ENCODE measurements at regions not wholly inside any gene's neighbourhood (a gene's known extent, or its start where the extent isn't known, plus 50 kb on each side); places are given as distances from the start of the nearest gene placed in this dataset.

DNA sequence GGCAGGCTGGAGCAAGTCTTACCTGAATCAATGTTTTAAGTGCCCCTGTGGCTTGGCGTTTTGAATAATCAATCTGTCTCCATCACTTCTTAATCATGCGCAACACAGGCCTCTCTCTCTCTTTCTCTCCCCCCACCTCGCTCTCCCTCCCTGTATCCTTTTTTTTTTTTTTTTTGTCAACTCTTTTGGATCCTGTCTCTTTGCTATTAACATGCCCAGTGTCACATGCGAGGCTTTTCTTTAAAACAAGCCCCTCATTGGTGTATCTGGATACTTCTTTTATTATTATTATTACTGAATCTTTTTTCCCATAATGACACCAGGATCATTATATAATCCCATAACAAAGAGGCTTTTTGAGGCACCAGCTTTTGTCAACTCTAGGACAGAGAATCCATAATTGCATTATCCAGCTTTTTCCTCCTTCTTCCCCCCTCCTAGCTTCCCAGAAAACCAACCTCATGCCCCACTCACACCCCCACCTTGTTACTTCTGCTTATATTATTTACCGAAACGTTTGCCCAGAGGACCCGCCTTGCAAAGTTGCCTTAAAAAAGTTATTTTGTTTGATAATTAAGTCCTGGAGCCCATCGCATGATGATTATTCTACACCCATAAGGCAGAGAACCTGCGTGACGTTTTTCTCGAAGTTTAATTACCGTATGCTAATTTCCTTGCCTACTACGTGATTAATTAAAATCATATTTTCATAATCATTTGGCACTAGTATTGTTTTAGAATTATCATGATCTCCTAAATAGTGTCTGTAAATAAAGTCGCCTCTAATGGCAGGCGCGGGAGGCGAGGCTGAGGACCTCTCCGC lies 148.1 kb upstream of the ZNF536 start:
- Histone ChIP-seq H3K4me3 (ENCODE audit: insufficient read depth, low read depth, low read length) (no peak overlapping the region), H3K36me3 (ENCODE audit: control insufficient read depth, insufficient read depth, low read length) (no peaks in the 10 kb centered on the region), H3K9me3 (ENCODE audit: control insufficient read depth, low read length) (no peaks in the 10 kb centered on the region), H3K4me1 (ENCODE audit: control insufficient read depth, insufficient read depth, low read length) (peaks cover 14% of the 10 kb centered on the region), H3K27ac (ENCODE audit: insufficient read depth, low read depth, low read length, poor library complexity, severe bottlenecking) (no peak overlapping the region), H3K27me3 (ENCODE audit: control insufficient read depth, insufficient read depth, low read length, poor library complexity, severe bottlenecking) (peaks cover 80% of the 10 kb centered on the region)
- WGBS, 2 experiments: 9 to 11% methylated on average over 16 to 17 of the region's 18 CpGs

DNA sequence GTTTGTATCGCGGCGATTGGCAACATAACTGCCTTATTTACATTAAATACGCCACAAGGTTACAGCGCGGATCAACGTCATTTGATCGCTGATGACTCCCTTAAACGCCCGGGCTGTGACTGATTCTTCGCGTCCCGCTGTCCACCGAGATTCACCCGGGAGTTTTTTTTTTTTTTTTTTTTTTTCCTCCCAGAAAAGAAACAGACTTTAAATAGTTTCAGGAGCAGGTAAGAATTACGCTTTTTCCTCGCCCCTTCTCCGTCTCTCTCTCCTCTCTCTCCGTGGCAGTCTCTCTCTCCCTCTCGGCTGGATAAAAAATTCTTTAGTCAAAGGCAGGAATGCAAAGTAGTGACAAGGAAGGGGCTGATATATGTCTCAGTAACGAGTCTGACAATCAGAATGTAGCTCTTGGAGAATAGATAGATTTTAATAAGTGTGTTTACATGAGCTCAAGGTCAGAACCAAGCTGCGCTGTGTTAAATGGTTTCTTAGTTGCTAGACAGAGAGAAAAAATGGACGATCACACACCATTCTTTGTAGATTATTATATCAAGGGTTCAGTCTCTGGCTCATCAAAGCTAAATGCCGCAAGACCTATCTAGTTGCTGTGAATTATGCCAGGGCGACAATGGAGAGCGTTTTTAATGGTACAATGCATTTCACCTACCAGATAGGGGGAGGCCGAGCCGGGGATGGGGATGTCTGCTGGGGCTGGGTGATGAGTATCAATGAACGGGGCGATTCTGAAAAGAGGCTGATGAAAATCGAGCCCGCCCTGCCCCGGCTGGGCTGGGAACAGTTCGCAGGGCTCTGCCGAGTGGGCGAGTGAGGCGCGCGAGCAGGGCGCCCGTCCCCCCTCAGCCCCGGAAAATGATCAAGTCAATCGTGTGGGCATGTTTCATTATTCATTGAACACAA lies 147.2 kb upstream of the ZNF536 start:
- no peaks in the 10 kb centered on the region for H3K9me3 ChIP-seq (ENCODE audit: control insufficient read depth, low read length)
- H3K27ac ChIP-seq (ENCODE audit: insufficient read depth, low read depth, low read length, poor library complexity, severe bottlenecking): no peak overlapping the region
- peaks cover 14% of the 10 kb centered on the region for H3K4me1 ChIP-seq (ENCODE audit: control insufficient read depth, insufficient read depth, low read length)
- H3K36me3 ChIP-seq (ENCODE audit: control insufficient read depth, insufficient read depth, low read length): no peaks in the 10 kb centered on the region
- H3K27me3 ChIP-seq (ENCODE audit: control insufficient read depth, insufficient read depth, low read length, poor library complexity, severe bottlenecking): peaks cover 89% of the 10 kb centered on the region
- 2 to 3% methylated on average over 43 of the region's 43 CpGs for WGBS, 2 experiments
- peak overlapping the region; percentile 22 for H3K4me3 ChIP-seq (ENCODE audit: insufficient read depth, low read depth, low read length)

DNA sequence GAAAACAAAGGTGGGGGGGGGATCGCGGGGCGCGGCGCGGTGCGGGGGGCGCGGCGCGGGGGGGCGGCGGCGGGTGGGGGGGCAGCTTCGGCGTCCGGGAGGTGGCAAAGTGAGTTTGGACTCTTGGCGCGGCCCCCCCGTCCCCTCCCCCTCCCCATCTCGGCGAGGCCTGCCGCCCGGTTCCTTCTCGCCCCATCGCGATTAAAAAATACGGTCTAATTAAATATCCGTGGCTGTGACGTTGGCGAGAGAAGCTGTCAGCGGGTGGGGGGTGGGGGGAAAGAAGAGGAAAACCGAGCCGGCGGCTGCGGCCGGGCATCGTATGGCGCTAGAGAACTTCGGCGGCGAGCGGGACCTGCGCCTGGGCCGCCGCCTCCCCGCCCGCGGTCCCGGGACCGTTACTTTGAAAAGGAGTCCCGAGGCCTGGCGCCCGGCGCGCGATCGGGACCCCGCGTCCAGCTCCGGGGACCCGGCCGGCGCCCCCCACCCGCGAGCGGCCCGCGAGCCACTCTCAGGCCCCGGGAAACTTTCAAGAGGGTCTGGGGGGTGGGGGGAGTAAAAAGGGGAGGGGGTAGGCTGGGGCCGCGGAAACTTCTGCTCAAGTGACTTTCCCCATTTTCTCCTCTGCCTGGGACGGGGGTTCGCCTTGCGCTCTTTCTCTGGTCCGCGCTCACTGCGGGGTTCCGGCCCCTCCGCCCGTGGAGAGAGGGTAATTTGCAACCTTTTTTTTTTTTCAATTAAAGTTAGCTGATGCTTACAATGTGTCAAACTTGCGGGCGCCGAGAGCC lies 146.3 kb upstream of the ZNF536 start:
- 0% methylated on average over 76 to 84 of the region's 84 CpGs for WGBS, 2 experiments
- no peaks in the 10 kb centered on the region for H3K36me3 ChIP-seq (ENCODE audit: control insufficient read depth, insufficient read depth, low read length)
- H3K9me3 ChIP-seq (ENCODE audit: control insufficient read depth, low read length): no peaks in the 10 kb centered on the region
- H3K27me3 ChIP-seq (ENCODE audit: control insufficient read depth, insufficient read depth, low read length, poor library complexity, severe bottlenecking): peaks cover 98% of the 10 kb centered on the region
- peak overlapping the region; percentile 35 for H3K4me3 ChIP-seq (ENCODE audit: insufficient read depth, low read depth, low read length)
- H3K4me1 ChIP-seq (ENCODE audit: control insufficient read depth, insufficient read depth, low read length): peaks cover 14% of the 10 kb centered on the region
- no peak overlapping the region for H3K27ac ChIP-seq (ENCODE audit: insufficient read depth, low read depth, low read length, poor library complexity, severe bottlenecking)

- peaks cover 14% of the 10 kb centered on the region for H3K4me1 ChIP-seq (ENCODE audit: control insufficient read depth, insufficient read depth, low read length)
- H3K36me3 ChIP-seq (ENCODE audit: control insufficient read depth, insufficient read depth, low read length): no peaks in the 10 kb centered on the region
- peaks cover 99% of the 10 kb centered on the region for H3K27me3 ChIP-seq (ENCODE audit: control insufficient read depth, insufficient read depth, low read length, poor library complexity, severe bottlenecking)
- no peaks in the 10 kb centered on the region for H3K9me3 ChIP-seq (ENCODE audit: control insufficient read depth, low read length)
- WGBS, 2 experiments: 2 to 3% methylated on average over 29 of the region's 29 CpGs
- H3K27ac ChIP-seq (ENCODE audit: insufficient read depth, low read depth, low read length, poor library complexity, severe bottlenecking): no peak overlapping the region
- H3K4me3 ChIP-seq (ENCODE audit: insufficient read depth, low read depth, low read length): peak overlapping the region; percentile 35
These were observed 145.6 kb upstream of the ZNF536 start for GRCh38 chr19:30226464-30227011.

DNA sequence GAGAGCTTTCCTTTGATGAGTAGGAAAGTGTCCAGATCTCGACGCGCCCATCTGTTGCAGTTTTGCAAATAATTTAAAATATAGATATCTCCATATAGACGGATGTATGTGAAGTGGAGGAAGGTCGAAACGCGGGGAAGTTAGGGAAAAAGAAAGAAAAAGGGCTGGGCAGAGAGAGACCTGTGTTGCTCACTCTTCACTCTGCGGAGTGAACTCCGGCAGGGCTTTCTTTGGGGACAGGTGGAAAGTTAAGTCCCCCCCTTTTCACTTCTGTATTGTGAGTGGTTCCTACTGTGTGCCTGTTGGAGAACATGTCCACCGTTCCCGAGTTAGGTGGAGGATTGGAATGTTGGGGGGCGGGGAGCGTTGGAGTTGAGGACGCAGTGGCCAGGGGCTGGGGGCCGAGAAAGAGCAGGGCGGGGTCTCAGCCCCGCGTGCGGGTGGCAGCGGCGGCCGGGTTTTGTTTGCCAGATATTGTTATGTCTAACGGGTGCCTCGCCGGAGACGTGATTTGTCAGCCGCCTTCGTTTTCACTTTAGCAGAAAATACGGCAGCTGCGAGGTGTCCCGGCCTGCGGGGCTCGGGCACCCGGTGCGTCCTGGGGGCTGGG lies 145.1 kb upstream of the ZNF536 start:
- peaks cover 98% of the 10 kb centered on the region for H3K27me3 ChIP-seq (ENCODE audit: control insufficient read depth, insufficient read depth, low read length, poor library complexity, severe bottlenecking)
- H3K4me3 ChIP-seq (ENCODE audit: insufficient read depth, low read depth, low read length): peak overlapping the region; percentile 41
- H3K4me1 ChIP-seq (ENCODE audit: control insufficient read depth, insufficient read depth, low read length): peaks cover 14% of the 10 kb centered on the region
- no peaks in the 10 kb centered on the region for H3K9me3 ChIP-seq (ENCODE audit: control insufficient read depth, low read length)
- 0 to 1% methylated on average over 32 to 34 of the region's 35 CpGs for WGBS, 2 experiments
- H3K36me3 ChIP-seq (ENCODE audit: control insufficient read depth, insufficient read depth, low read length): no peaks in the 10 kb centered on the region
- no peak overlapping the region for H3K27ac ChIP-seq (ENCODE audit: insufficient read depth, low read depth, low read length, poor library complexity, severe bottlenecking)

DNA sequence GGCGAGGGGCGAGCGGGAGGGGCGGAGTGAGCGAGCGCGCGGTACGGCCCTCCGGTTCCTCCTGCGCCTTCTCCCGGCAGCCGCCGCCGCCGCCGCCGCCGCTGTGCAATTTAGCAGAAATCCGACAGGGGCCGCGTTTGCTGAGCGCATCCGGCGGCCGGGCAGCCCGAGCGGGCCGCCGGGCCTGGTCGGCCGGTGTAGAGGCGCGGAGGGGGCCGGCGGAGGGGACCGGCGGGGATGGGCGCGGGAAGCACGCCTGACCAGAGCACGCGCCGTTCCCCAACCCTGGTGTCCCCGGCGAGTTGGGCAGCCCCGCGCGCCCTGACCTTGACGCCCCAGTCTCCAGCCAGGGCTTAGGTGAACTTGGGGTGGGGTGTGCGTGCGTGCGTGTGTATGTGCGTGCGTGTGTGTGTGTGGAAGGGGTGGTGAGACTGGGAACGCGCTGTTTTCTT lies 144.5 kb upstream of the ZNF536 start:
- Histone ChIP-seq H3K9me3 (ENCODE audit: control insufficient read depth, low read length) (no peaks in the 10 kb centered on the region), H3K27ac (ENCODE audit: insufficient read depth, low read depth, low read length, poor library complexity, severe bottlenecking) (no peak overlapping the region), H3K36me3 (ENCODE audit: control insufficient read depth, insufficient read depth, low read length) (no peaks in the 10 kb centered on the region), H3K4me3 (ENCODE audit: insufficient read depth, low read depth, low read length) (peak overlapping the region; percentile 41), H3K27me3 (ENCODE audit: control insufficient read depth, insufficient read depth, low read length, poor library complexity, severe bottlenecking) (peaks cover 92% of the 10 kb centered on the region), H3K4me1 (ENCODE audit: control insufficient read depth, insufficient read depth, low read length) (peaks cover 14% of the 10 kb centered on the region)
- WGBS, 2 experiments: 1% methylated on average over 57 of the region's 57 CpGs

GRCh38 chr19:30228113-30228834 lies 143.9 kb upstream of the ZNF536 start:
- 0 to 1% methylated on average over 60 to 62 of the region's 62 CpGs for WGBS, 2 experiments
- H3K36me3 ChIP-seq (ENCODE audit: control insufficient read depth, insufficient read depth, low read length): no peaks in the 10 kb centered on the region
- no peaks in the 10 kb centered on the region for H3K9me3 ChIP-seq (ENCODE audit: control insufficient read depth, low read length)
- peaks cover 14% of the 10 kb centered on the region for H3K4me1 ChIP-seq (ENCODE audit: control insufficient read depth, insufficient read depth, low read length)
- peaks cover 86% of the 10 kb centered on the region for H3K27me3 ChIP-seq (ENCODE audit: control insufficient read depth, insufficient read depth, low read length, poor library complexity, severe bottlenecking)
- H3K4me3 ChIP-seq (ENCODE audit: insufficient read depth, low read depth, low read length): peak overlapping the region; percentile 41
- no peak overlapping the region for H3K27ac ChIP-seq (ENCODE audit: insufficient read depth, low read depth, low read length, poor library complexity, severe bottlenecking)

DNA sequence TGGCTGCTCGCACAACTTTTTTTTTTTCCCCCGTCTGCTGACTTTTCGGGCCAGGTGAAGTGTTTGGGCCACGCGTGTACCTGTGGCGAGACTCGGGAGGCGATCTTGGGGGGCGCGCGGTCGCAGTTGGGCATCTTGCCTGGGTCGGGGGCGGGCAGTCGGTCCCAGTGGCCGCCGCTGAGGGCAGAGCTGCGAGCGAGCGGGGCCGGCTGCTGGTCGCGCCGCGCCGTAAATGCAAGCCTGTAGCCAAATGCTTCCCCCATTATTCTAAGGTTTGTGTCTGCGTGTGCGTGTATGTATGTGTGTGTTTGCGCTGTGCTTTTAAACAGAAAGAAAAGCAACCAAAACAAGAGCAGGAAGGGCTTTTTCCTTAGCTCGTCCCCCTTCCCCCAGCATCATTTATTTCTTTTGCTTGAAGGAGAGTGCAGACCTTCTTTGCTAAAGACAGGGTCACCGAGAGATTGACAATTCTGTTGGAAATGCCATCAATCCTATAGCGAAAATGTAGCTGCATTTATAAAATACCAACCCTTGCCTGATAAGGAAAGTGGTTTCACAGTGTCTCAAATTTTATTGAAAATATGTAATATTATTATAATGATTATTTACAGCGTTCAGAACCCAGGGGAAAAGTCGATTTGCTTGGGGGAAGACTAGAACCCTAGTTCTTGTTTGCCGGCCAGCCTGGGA lies 143.2 kb upstream of the ZNF536 start:
- Histone ChIP-seq H3K9me3 (ENCODE audit: control insufficient read depth, low read length) (no peaks in the 10 kb centered on the region), H3K4me1 (ENCODE audit: control insufficient read depth, insufficient read depth, low read length) (peaks cover 14% of the 10 kb centered on the region), H3K36me3 (ENCODE audit: control insufficient read depth, insufficient read depth, low read length) (no peaks in the 10 kb centered on the region), H3K4me3 (ENCODE audit: insufficient read depth, low read depth, low read length) (peak overlapping the region; percentile 41), H3K27ac (ENCODE audit: insufficient read depth, low read depth, low read length, poor library complexity, severe bottlenecking) (no peak overlapping the region), H3K27me3 (ENCODE audit: control insufficient read depth, insufficient read depth, low read length, poor library complexity, severe bottlenecking) (peaks cover 79% of the 10 kb centered on the region)
- 1 to 2% methylated on average over 34 to 35 of the region's 35 CpGs for WGBS, 2 experiments

All from ectodermal cell (in vitro differentiated cells).